ENCODE measurements at regions not wholly inside any gene's neighbourhood (a gene's known extent, or its start where the extent isn't known, plus 50 kb on each side); places are given as distances from the start of the nearest gene placed in this dataset.
"Not testable (repeated sequence)": the region's sequence is repeated elsewhere in the genome, so short reads cannot be mapped to it uniquely, and the experiment has no call there.

DNA sequence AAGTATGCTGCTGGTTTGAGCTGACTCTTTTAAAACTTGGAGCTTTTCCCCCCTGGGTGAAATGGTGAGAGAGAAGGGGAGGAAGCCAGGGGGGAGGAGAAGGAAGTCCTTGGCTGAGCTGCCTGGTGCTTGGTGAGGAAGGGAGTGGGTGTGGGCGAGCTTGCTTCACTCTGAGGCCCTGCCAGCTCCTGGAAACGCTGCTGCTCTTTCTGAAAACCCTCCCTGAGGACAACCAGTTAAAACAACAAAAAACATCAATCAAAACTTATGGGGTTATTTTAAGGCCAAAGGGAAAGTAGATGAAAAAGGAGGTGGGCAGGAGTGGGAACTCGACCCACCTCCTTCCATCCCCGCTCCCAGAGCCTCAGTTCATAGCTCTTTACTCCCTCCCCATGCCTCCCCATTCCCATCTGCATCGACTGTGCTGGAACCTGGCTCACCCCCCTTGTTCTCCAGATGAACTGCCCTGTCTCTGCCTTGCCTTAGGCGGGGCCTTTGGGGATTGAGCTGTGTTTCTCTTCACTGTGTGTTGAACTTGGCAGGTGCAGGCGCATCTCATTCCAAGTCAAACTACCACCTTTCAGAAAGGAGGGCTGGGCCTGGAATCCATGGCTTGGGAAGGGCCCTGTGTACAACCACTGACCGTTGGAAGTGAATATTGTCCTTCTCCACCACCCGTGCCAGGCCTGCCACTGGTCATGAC, 166.1 kb downstream of the ZNF621 start:
- intact Hi-C loops (cut with DNase I; ENCODE audit: low total_unique reads): no loop called here
- peaks cover 8 to 21% of the 10 kb centered on the region in 2 donors for H3K4me1 ChIP-seq

DNA sequence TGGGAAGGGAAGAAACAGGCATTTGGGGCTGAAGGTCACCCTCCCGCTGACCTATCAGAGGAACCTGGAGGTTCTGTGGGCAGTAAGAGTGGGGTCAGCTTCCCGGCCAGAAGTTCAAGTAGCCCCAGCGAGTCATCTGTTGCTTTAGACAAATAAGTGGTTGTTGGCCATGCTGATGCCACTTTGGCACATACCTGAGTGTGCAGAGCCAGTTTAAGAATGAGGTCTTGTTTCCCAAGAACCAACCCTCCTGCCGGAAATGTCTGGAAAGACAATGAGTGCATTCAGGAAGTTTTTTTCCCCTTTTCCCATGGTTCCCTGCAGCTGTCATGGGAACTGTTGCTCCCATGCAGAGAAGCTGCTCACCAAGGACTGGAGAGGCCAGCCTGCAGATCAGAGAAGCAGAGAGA, 166.7 kb downstream of the ZNF621 start:
- TF ChIP-seq, protein P1, sequence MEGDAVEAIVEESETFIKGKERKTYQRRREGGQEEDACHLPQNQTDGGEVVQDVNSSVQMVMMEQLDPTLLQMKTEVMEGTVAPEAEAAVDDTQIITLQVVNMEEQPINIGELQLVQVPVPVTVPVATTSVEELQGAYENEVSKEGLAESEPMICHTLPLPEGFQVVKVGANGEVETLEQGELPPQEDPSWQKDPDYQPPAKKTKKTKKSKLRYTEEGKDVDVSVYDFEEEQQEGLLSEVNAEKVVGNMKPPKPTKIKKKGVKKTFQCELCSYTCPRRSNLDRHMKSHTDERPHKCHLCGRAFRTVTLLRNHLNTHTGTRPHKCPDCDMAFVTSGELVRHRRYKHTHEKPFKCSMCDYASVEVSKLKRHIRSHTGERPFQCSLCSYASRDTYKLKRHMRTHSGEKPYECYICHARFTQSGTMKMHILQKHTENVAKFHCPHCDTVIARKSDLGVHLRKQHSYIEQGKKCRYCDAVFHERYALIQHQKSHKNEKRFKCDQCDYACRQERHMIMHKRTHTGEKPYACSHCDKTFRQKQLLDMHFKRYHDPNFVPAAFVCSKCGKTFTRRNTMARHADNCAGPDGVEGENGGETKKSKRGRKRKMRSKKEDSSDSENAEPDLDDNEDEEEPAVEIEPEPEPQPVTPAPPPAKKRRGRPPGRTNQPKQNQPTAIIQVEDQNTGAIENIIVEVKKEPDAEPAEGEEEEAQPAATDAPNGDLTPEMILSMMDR (IDR thresholded peaks at IDR 0.05 in 4 of 5, conservative IDR thresholded peaks at IDR 0.05 in 1 of 5): no peak
- TF ChIP-seq POLR2A (IDR thresholded peaks at IDR 0.05): no peak
- in situ Hi-C loops (cut with MboI; ENCODE audit: low sequenced_read_pairs in 4 of 4): no loop called here
- Histone ChIP-seq H3K4me1 (peaks cover 8 to 21% of the 10 kb centered on the region in 2 donors), H3K27ac (peak overlapping the region; percentile 18 to 47 (median 34)), H3K4me3 (no peak overlapping the region), H3K36me3 (no peaks in the 10 kb centered on the region), H3K27me3 (no peaks in the 10 kb centered on the region), H3K9me3 (no peaks in the 10 kb centered on the region)
- intact Hi-C loops (cut with DNase I; ENCODE audit: low total_unique reads): no loop called here
- ATAC-seq (peak in 1 of 2 donors; percentile 37), DNase-seq (peak in 1 of 2 donors; percentile 17)

More for the DNA sequence above, 166.1 kb downstream of the ZNF621 start:
- Histone ChIP-seq H3K36me3 (no peaks in the 10 kb centered on the region), H3K4me3 (no peak overlapping the region), H3K9me3 (no peaks in the 10 kb centered on the region), H3K27me3 (no peaks in the 10 kb centered on the region), H3K27ac (peak overlapping the region; percentile 18 to 47 (median 34))
- in situ Hi-C loops (cut with MboI; ENCODE audit: low sequenced_read_pairs in 4 of 4): no loop called here
- TF ChIP-seq, protein P1 (IDR thresholded peaks at IDR 0.05 in 4 of 5, conservative IDR thresholded peaks at IDR 0.05 in 1 of 5): no peak
- no peak for TF ChIP-seq POLR2A (IDR thresholded peaks at IDR 0.05)
- DNase-seq (peak; percentile 40 to 71), ATAC-seq (peak; percentile 66 to 72)

DNA sequence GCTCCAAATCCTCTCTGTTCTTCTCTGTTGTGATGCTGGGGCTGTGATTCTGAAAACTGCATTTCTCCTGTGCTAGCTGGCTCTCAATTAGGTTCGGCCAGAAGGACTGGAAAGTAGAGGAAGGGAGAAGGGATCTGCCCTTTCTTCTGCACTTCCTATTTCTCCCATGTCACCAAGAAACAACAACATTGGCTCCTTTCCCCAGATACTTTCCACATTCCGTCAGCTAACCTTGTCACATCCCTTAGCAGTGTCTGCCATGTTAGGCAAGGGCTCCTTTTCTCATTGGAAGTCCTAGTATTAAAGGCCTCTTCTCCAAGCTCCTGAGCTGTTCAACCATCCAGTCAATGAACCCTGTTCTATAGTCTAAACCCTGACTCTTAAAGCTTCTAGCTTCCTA, 171.1 kb downstream of the ZNF621 start:
- ATAC-seq: no peak
- Histone ChIP-seq H3K4me1 (peaks cover 8 to 21% of the 10 kb centered on the region in 2 donors), H3K9me3 (no peaks in the 10 kb centered on the region), H3K36me3 (no peaks in the 10 kb centered on the region), H3K27me3 (no peaks in the 10 kb centered on the region), H3K4me3 (no peak overlapping the region), H3K27ac (no peak overlapping the region)
- DNase-seq: no peak
- in situ Hi-C loops (cut with MboI; ENCODE audit: low sequenced_read_pairs in 4 of 4) (no loop called here), intact Hi-C loops (cut with DNase I; ENCODE audit: low total_unique reads) (no loop called here)
- TF ChIP-seq, protein P1 (IDR thresholded peaks at IDR 0.05 in 4 of 5, conservative IDR thresholded peaks at IDR 0.05 in 1 of 5): no peak
- TF ChIP-seq POLR2A (IDR thresholded peaks at IDR 0.05): no peak

DNA sequence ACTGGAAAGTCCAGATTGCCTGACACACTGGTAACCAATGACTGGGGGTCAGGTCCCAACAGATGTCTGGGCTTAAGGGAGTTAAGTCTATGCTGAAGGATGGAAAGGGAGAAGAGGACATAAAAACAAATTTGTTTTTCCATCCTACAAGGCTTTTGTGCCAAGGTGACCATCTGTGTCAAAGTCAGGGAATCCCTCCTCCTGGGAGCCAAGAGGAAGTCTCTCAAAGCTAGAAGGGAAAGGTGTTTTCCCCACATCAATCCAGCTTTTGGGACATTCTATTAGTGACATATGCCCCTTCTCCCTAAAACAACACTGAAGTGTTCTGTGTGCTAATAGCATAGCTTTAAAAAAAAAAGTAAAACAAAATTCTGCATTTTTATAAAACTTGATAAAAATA, 173.9 kb downstream of the ZNF621 start:
- H3K27me3 ChIP-seq; ATAC-seq; H3K4me1 ChIP-seq; H3K9me3 ChIP-seq; H3K36me3 ChIP-seq; intact Hi-C loops (cut with DNase I; ENCODE audit: low total_unique reads); DNase-seq; H3K4me3 ChIP-seq; H3K27ac ChIP-seq; in situ Hi-C loops (cut with MboI; ENCODE audit: low sequenced_read_pairs in 4 of 4): not testable (repeated sequence)

DNA sequence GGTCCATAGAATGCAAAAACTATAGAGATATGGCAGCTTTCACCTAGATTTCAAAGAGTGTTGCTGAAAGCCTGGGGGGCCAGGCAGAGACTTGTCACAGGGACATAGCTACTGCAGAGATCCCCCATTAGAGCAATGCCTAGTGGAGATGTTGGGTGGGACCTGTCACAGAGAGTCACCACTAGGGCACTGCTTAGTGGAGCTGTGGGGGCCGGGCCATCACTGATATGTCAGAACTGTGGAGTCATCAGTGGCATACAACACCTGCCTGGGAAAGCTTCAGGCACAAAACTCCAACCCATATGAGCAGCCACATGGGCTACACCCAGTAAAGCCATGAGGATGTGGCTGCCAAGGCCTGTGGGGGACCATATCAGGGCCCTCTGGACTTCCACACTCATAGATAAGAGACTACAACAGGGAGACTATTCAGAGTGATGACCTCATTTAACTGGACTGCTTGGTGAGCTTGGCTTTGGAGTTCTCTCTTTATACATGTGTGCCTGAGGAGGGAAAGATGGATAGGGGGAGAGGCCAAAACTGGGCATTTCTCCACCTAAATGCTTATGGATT, 176.3 kb downstream of the ZNF621 start:
- H3K36me3 ChIP-seq: no peaks in the 10 kb centered on the region
- H3K27ac ChIP-seq: no peak overlapping the region
- in situ Hi-C loops (cut with MboI; ENCODE audit: low sequenced_read_pairs in 4 of 4) (no loop called here), intact Hi-C loops (cut with DNase I; ENCODE audit: low total_unique reads) (no loop called here)
- H3K9me3 ChIP-seq: no peaks in the 10 kb centered on the region
- DNase-seq (no peak), ATAC-seq (no peak)
- H3K27me3 ChIP-seq: no peaks in the 10 kb centered on the region
- no peak for TF ChIP-seq POLR2A (IDR thresholded peaks at IDR 0.05)
- TF ChIP-seq, protein P1 (IDR thresholded peaks at IDR 0.05 in 4 of 5, conservative IDR thresholded peaks at IDR 0.05 in 1 of 5): no peak
- no peaks in the 10 kb centered on the region for H3K4me1 ChIP-seq
- no peak overlapping the region for H3K4me3 ChIP-seq
